H54 (cell line): ENCODE measurements at regions not wholly inside any gene's neighbourhood (a gene's known extent, or its start where the extent isn't known, plus 50 kb on each side); places are given as distances from the start of the nearest gene placed in this dataset.

Experiments
- DNase-seq: peaks from one replicate; pipeline ENCODE4 v3.0.0; 2011; ENCODE audit warnings: low spot score, mixed read lengths; ENCODE audit not compliant: insufficient read length
- FAIRE-seq: peaks from 3 replicates; lab custom pipeline; 2011; peaks lifted over from hg19 to GRCh38; lab: Jason Lieb, UNC
- POLR2A ChIP-seq: IDR thresholded peaks from 2 replicates; pipeline ENCODE4 v1.6.1; 2011; ENCODE audit warnings: low read depth, mild to moderate bottlenecking, low read length

DNA sequence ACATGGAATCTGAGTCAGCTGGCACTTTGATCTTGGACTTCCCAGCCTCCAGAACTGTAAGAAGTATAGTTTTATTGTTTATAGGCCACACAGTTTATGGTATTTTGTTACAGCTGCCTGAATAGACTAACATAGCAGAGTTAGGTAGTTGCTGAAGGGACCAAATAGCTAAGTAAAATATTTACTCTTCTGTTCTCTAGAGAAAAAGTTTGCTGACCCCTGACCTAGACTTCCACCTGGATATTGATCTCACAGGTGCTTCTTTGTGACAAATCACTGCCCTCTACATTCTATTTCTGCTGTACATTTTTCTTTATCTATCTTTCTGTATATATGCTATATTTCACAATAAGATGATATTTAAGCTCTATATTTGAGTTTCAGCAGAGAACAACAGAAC, 212.5 kb downstream of the CSNK2A3 start:
- FAIRE-seq, result no peak
- no peak for TF ChIP-seq POLR2A
- no peak for DNase-seq

DNA sequence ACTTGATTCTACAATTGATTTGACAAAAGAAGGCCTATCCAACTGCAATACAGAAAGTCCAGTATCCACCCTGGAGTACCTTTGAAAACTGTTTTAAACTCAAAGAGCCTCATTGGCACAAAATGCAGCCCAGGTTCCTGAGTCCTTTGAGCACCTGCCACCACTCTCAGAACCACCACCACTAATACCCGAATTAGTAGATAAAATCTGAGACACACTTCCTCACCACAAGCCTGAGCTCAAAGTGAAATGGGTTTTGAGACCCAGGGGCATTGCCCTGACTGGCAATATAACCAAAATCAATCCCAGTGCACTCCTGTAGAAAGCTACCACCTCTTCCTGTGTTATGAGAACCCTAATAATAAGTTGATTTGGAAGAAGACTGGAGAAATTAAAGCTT, 215.7 kb downstream of the CSNK2A3 start:
- no peak for TF ChIP-seq POLR2A
- FAIRE-seq, result no peak
- no peak for DNase-seq

DNA sequence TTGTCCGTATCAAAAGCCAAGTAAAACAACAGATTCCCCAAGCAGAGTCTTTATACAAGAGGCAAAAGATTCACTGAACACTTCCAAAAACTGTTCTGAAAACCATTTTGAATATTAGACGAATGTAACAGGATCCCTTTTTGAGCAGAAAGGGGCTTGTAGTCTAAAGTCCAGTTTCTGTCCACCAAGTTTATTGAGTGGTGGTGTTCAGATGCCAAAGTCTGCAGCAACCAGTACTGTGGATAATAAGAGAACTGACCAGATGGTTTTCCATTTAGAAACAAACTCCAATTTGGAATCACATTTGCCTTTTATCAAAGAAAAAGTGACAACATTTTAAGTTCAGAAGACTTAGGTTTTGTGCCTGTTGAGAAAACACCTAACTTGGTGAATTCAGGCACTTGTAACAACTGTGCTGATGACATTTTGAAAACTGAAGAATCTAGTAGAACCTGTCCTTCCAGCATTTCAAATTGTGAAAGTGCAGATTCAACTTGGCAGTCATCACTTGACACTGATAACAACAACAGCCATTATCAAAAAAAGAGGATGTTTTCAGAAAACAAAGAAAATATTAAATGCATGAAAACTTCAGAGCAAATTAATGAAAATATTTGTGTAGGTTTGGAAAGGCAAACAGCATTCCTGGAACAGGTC, 217.1 kb downstream of the CSNK2A3 start:
- no peak for DNase-seq
- TF ChIP-seq POLR2A, result no peak
- FAIRE-seq, result no peak

DNA sequence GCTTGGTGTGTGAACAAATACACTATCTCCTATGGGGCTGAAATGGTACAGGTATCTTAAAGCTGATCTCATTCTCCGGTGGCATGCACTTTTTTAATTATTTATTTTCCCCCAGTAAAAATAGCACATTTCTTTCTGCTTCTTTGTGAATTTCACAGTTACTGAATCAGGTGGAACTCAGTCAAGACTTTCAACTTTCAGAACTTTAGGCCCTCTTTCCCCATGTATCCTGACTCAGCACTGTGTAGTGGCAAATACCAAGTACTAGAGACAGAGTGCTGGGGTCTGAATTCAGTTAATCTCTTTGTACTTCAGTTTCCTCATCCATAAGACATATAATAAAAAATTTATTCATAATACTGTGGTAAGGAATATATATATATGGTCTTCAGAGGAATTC, 223.9 kb downstream of the CSNK2A3 start:
- FAIRE-seq (no peak), DNase-seq (no peak)
- no peak for TF ChIP-seq POLR2A

DNA sequence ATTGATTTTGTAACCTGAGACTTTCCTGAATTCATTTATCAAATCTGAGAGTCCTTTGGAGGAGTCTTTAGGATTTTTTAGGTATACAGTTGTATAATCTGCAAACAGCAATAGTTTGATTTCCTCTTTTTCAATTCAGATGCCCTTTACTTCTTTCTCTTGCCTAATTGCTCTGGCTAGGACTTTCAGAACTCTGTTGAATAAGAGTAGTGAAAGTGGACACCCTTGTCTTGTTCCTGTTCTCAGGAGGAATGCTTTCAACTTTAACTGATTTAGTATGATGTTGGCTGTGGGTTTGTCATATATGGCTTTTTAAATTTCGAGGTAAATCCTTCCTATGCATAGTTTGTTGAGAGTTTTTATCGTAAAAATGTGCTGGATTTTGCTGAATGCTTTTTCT, 227.4 kb downstream of the CSNK2A3 start:
- DNase-seq, result no peak
- FAIRE-seq, result no peak
- no peak for TF ChIP-seq POLR2A

DNA sequence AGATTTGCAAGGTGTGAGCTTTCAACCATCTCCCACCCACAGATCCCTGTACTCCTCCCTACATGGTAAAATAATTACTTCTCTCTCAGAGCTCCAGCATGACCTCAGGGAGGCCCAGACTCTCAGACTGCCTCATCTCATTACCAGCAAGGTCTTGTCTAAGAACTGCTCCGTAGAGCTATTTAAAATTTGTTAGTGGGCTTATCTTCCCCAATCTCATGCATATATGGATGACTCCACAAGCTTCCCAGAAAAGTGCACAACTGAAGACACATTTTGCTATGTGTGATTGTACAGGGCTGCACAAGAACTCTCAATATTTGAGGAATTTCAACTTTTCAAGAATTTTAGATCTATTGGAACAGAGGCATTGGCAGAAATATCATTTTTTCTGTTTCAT, 230.3 kb downstream of the CSNK2A3 start:
- FAIRE-seq (no peak), DNase-seq (no peak)
- no peak for TF ChIP-seq POLR2A

DNA sequence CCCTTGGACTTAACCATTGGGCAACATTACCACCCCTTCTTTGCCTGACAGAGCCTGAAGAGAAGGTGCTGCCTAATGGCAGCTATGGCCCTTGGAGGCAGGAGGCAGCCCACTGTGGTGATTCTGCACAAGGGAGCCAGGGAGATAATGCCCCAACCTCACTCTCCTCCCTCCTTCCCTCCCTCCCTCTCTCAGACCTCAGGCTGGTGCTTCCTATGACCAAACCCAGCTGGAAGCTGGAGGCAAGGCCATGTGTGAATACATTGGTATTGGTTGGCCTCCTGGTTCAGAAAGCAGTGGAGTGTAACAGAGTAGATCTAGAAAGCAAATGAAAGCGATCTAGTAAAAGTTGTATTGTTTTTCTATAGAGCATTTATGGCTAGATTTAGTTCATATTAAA, 233.1 kb downstream of the CSNK2A3 start:
- TF ChIP-seq POLR2A, result no peak
- DNase-seq (no peak), FAIRE-seq (no peak)

DNA sequence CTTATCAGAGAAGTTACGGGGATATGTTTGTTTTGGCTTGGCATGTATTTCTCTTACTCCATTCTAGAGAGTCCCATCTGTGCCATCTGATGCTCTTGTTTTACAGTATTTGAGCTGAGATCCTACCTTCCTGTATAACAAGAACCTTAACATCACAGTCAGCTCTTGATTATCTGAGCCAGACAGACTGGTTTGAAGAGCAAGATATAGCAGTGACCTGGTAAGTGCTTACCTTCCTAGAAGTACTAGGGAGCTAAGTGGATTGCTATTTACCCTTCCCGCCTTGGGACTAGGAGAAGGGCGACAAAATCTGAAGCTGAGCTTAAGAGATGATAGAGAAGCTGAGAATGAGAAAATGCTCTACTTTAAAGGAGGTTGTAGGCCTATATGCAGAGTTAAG, 235.3 kb downstream of the CSNK2A3 start:
- TF ChIP-seq POLR2A, result no peak
- FAIRE-seq (no peak), DNase-seq (no peak)

DNA sequence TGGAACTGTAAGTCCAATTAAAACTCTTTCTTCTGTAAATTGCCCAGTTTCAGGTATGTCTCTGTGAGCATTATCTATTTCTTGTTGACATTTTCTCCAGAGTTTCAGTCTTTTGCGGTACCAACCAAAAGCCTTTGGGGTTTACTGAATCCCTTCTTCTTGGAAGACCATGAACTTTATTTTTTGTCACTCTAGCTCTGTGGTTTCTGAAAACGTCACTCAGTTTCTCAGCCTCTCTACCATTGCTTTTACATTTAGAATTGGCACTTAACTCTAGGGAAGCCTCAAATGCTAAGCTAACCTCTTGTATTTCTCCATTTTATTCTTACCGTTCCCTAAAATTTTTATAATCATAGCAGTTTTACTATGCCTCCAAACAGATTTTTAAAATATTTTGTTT, 237.6 kb downstream of the CSNK2A3 start:
- FAIRE-seq (no peak), DNase-seq (no peak)
- no peak for TF ChIP-seq POLR2A

DNA sequence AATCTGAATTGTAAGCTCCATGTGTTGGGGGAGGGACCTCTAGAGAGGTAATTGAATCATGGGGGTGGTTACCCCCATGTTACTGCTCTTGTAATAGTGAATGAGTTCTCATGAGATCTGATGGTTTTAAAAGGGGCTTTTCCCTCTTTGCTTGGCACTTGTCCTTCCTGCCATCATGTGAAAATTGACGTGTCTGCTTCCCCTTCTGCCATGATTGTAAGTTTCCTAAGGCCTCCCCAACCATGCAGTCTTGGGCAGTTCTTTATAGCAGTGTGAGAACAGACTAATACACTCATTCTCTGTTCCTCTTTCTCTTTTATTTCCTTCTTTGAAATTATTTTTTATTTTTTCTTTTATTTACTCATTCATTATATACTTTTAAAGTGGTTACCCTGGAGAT, 239.4 kb downstream of the CSNK2A3 start:
- no peak for FAIRE-seq
- TF ChIP-seq POLR2A, result no peak
- no peak for DNase-seq

DNA sequence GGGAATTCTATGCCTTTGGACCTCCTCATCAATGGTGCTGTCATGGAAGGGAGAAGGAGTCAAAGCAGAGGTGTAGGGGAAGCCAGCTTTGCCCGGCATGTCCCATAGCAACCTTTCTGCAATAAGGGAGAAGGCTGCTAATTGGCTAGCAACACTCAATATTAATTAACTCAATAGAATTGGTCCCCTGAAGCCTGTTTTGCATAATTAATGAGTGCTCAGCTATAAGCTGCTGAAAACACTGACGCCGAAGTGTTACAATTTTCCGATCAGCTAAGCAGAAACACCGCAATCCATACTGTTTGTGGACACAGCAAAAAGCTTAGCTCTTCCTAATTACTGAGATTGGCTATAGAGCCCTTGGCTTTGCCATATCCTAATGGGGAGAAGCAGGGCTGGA, 245.0 kb downstream of the CSNK2A3 start:
- FAIRE-seq, result no peak
- no peak for TF ChIP-seq POLR2A
- no peak for DNase-seq

DNA sequence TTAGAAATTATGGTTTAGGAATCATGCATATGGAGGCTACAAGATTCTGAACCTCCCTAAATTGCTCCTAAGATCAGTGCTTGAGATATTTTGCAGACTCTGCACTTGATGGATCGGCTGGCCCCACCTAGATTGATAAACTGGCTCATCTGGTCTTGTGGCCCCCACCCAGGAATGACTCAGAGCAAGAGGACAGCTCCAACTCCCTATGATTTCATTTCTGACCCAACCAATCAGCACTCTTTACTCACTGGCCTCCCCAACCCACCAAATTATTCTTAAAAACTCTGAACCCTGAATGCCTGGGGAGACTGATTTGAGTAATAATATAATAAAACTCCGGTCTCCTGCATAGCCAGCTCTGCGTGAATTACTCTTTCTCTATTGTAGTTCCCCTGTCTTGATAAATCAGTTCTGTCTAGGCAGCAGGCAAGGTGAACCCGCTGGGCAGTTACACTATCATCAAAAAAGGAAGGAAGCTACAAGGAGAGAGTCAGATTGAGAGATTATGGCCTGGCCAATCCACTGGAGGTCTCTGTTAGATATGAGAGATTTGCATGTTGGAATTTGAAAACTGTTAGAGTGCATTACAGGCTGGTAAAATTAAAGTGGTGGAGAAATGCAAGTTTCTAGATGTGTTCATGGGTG, 245.8 kb downstream of the CSNK2A3 start:
- DNase-seq (no peak), FAIRE-seq (no peak)
- TF ChIP-seq POLR2A, result no peak

DNA sequence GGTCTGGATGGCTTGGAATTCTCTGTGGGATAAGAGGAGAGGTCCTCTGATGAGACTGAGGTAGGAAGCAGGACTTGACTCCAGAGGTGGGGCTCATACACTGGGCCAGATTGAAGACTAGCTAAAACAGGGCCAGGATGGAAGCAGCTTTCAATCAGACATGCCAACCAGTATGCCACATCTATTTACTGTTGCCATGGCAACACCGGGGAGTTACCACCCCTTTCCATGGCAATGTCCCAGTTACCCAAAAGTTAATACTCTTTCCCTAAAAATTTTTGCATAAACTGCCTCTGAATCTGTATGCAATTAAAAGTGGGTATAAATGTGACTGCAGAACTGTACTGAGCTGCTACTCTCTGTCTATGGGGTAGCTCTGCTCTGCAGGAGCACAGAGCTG, 247.5 kb upstream of the ZBED5 start:
- DNase-seq, result no peak
- no peak for FAIRE-seq
- no peak for TF ChIP-seq POLR2A

DNA sequence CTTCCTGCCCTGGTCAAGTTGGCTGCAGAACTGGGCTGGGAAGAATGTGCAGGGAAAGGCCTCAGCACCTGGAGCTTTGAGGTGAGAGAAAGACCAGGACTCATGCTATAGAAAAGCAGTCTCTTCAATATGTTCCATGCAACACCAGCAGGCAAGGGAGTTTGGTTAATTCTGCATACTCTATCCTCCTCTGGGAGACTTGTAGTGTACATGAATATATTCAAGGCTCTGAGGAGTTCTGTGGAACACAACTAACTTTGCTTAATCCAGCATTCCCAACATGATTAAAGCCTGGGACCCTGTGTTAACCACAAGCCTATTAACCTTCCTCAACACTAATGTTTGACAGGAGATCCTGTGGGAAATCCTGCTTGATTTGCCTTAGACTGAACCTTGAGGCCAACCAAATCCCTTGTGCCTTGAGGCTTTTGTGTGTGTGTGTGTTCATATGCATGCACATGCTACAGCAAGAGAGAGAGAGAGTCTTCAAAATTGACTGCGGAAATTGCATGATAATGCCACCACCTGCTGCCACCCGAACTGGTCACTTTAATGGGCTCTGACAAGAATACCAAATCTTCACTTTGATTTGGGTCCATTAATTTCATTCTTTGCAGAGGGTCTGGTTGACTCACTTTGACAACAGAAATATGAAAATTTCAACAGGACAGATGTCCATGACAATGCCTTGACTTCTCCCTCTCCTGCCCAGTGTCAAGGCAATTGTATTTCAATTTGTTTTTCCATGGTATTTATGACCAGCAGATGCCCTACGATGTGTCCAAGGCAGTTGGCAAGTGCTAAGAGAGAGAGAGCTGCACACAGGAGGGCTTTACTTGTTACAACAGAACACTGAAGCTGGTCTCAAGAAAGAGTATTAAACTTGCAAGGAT, 238.2 kb upstream of the ZBED5 start:
- TF ChIP-seq POLR2A, result no peak
- no peak for DNase-seq
- no peak for FAIRE-seq
